ENCODE measurements at regions not wholly inside any gene's neighbourhood (a gene's known extent, or its start where the extent isn't known, plus 50 kb on each side); places are given as distances from the start of the nearest gene placed in this dataset.

GRCh38 chr7:156223935-156224832 lies 411.9 kb upstream of the SHH start:
- H3K4me1 ChIP-seq = no peaks in the 10 kb centered on the region
- H3K36me3 ChIP-seq = no peaks in the 10 kb centered on the region
- no peak overlapping the region for H3K27ac ChIP-seq
- no peak overlapping the region for H3K4me3 ChIP-seq
- no peak for TF ChIP-seq POLR2A (IDR thresholded peaks at IDR 0.05)
- no peak for TF ChIP-seq CTCF (IDR thresholded peaks at IDR 0.05)
- TF ChIP-seq POLR2AphosphoS5 (IDR thresholded peaks at IDR 0.05) = no peak
- no peak for TF ChIP-seq EP300 (IDR thresholded peaks at IDR 0.05)
- peaks cover 0 to 36% (median 0%) of the 10 kb centered on the region in 3 donors for H3K9me3 ChIP-seq
- H3K27me3 ChIP-seq = peaks cover 12% of the 10 kb centered on the region
- 49 to 57% methylated on average over 2 to 5 of the region's 10 CpGs for WGBS, 2 donors (ENCODE audit: low coverage in 1 of 2)
- no peak for ATAC-seq

GRCh38 chr7:156222611-156223010 lies 410.3 kb upstream of the SHH start:
- no peaks in the 10 kb centered on the region for H3K36me3 ChIP-seq
- no peak for ATAC-seq
- TF ChIP-seq POLR2AphosphoS5 (IDR thresholded peaks at IDR 0.05) = no peak
- no peak for TF ChIP-seq POLR2A (IDR thresholded peaks at IDR 0.05)
- TF ChIP-seq CTCF (IDR thresholded peaks at IDR 0.05) = no peak
- no peak for TF ChIP-seq EP300 (IDR thresholded peaks at IDR 0.05)
- no peaks in the 10 kb centered on the region for H3K4me1 ChIP-seq
- 61% methylated on average over 5 of the region's 7 CpGs; no CpG with 5 or more reads in 1 of the 2 donors for WGBS, 2 donors (ENCODE audit: low coverage in 1 of 2)
- peaks cover 0 to 23% (median 0%) of the 10 kb centered on the region in 3 donors for H3K9me3 ChIP-seq
- no peak overlapping the region for H3K4me3 ChIP-seq
- H3K27ac ChIP-seq = no peak overlapping the region
- peaks cover 15% of the 10 kb centered on the region for H3K27me3 ChIP-seq

GRCh38 chr7:156222151-156222550 lies 409.9 kb upstream of the SHH start:
- no peak for TF ChIP-seq POLR2A (IDR thresholded peaks at IDR 0.05)
- TF ChIP-seq EP300 (IDR thresholded peaks at IDR 0.05) = no peak
- Histone ChIP-seq H3K9me3 (peaks cover 0 to 20% (median 0%) of the 10 kb centered on the region in 3 donors), H3K27me3 (peaks cover 15% of the 10 kb centered on the region), H3K27ac (no peak overlapping the region), H3K4me1 (no peaks in the 10 kb centered on the region), H3K36me3 (no peaks in the 10 kb centered on the region), H3K4me3 (no peak overlapping the region)
- no peak for ATAC-seq
- WGBS, 2 donors (ENCODE audit: low coverage in 1 of 2) = 67 to 80% methylated on average over 1 to 4 of the region's 4 CpGs

- Histone ChIP-seq H3K27me3 (peaks cover 15% of the 10 kb centered on the region), H3K4me3 (no peak overlapping the region), H3K9me3 (peaks cover 0 to 15% (median 0%) of the 10 kb centered on the region in 3 donors), H3K4me1 (no peaks in the 10 kb centered on the region), H3K36me3 (no peaks in the 10 kb centered on the region), H3K27ac (no peak overlapping the region)
- TF ChIP-seq EP300 (IDR thresholded peaks at IDR 0.05) (no peak), POLR2A (IDR thresholded peaks at IDR 0.05) (no peak), CTCF (IDR thresholded peaks at IDR 0.05) (no peak), POLR2AphosphoS5 (IDR thresholded peaks at IDR 0.05) (no peak)
- no peak for ATAC-seq
- 59 to 77% methylated on average over 4 to 9 of the region's 10 CpGs for WGBS, 2 donors (ENCODE audit: low coverage in 1 of 2)
Measured at GRCh38 chr7:156220701-156221100, 408.4 kb upstream of the SHH start.

DNA sequence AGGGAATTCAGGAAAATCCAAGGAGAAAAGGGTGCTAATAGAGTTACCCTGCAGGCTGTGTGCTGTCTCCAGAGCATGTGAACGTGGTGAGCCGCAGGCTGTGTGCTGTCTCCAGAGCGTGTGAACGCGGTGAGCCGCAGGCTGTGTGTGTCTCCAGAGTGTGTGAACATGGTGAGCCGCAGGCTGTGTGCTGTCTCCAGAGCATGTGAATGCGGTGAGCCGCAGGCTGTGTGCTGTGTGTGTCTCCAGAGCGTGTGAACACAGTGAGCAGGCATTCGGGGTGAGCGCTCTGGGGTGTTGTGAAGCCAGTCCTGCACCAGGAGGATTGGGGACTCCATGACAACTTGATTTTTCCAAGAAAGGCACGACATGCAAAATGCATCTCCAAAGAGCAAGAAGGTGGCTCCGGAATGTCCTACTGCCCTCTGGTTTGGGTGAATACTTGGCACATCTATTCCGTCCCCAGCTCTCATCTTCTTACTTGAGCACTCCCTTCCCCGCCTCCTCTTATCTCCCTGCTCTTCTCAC lies 407.9 kb upstream of the SHH start:
- WGBS, 2 donors (ENCODE audit: low coverage in 1 of 2) = 72 to 75% methylated on average over 4 to 8 of the region's 16 CpGs
- no peak for TF ChIP-seq POLR2AphosphoS5 (IDR thresholded peaks at IDR 0.05)
- TF ChIP-seq POLR2A (IDR thresholded peaks at IDR 0.05) = no peak
- no peak for TF ChIP-seq CTCF (IDR thresholded peaks at IDR 0.05)
- TF ChIP-seq EP300 (IDR thresholded peaks at IDR 0.05) = no peak
- H3K27me3 ChIP-seq = peaks cover 15% of the 10 kb centered on the region
- no peak overlapping the region for H3K27ac ChIP-seq
- no peak overlapping the region for H3K4me3 ChIP-seq
- no peaks in the 10 kb centered on the region for H3K36me3 ChIP-seq
- no peak for ATAC-seq
- no peaks in the 10 kb centered on the region for H3K4me1 ChIP-seq
- peaks cover 0 to 12% (median 0%) of the 10 kb centered on the region in 3 donors for H3K9me3 ChIP-seq
